Mesothelial cell of epicardium (in vitro differentiated cells): ENCODE measurements at regions not wholly inside any gene's neighbourhood (a gene's known extent, or its start where the extent isn't known, plus 50 kb on each side); places are given as distances from the start of the nearest gene placed in this dataset.

Source experiments
- DNase-seq, 2 experiments: peaks; one replicate each; pipeline ENCODE4 v3.0.0; 2021; ENCODE audit warnings: low spot score in 2 of 2; ENCODE audit not compliant: unreplicated experiment in 2 of 2
- H3K27ac Mint-ChIP-seq: 2 replicates; pipeline ENCODE4 v1.8.0; 2021; ENCODE audit warnings: mixed read lengths
- H3K27me3 Mint-ChIP-seq: 2 replicates; pipeline ENCODE4 v1.8.0; 2021; ENCODE audit warnings: low read depth, mixed read lengths
- H3K36me3 Mint-ChIP-seq: 2 replicates; pipeline ENCODE4 v1.8.0; 2021; ENCODE audit warnings: mixed read lengths
- H3K4me1 Mint-ChIP-seq: 2 replicates; pipeline ENCODE4 v1.8.0; 2021; ENCODE audit warnings: mixed read lengths
- H3K4me3 Mint-ChIP-seq: 2 replicates; pipeline ENCODE4 v1.8.0; 2021; ENCODE audit warnings: mild to moderate bottlenecking, moderate library complexity, mixed read lengths
- H3K9me3 Mint-ChIP-seq: 2 replicates; pipeline ENCODE4 v1.8.0; 2021; ENCODE audit warnings: mixed read lengths
- CTCF ChIP-seq: fragments of 200-600 bp; sonication (generic); IDR thresholded peaks from one replicate; pipeline ENCODE4 v1.5.0; 2021; ENCODE audit warnings: antibody characterized with exemption; ENCODE audit not compliant: unreplicated experiment

- Mint-ChIP-seq H3K4me1 (peaks cover 49% of the 10 kb centered on the region), H3K9me3 (no peaks in the 10 kb centered on the region), H3K27ac (no peak overlapping the region), H3K4me3 (no peak overlapping the region), H3K36me3 (no peaks in the 10 kb centered on the region), H3K27me3 (no peaks in the 10 kb centered on the region)
- DNase-seq, result no peak
- TF ChIP-seq CTCF, result no peak
Observed at GRCh38 chr5:67971971-67972821, 243.4 kb upstream of the PIK3R1 start.

GRCh38 chr5:67971223-67971830 is 244.2 kb upstream of the PIK3R1 start:
- no peak for TF ChIP-seq CTCF
- Mint-ChIP-seq H3K9me3 (no peaks in the 10 kb centered on the region), H3K27ac (no peak overlapping the region), H3K27me3 (no peaks in the 10 kb centered on the region), H3K36me3 (no peaks in the 10 kb centered on the region), H3K4me1 (peaks cover 40% of the 10 kb centered on the region), H3K4me3 (no peak overlapping the region)
- DNase-seq, result no peak

- DNase-seq, result no peak
- Mint-ChIP-seq H3K27ac (no peak overlapping the region), H3K4me1 (peaks cover 40% of the 10 kb centered on the region), H3K27me3 (no peaks in the 10 kb centered on the region), H3K9me3 (peaks cover 4% of the 10 kb centered on the region), H3K36me3 (no peaks in the 10 kb centered on the region), H3K4me3 (no peak overlapping the region)
- no peak for TF ChIP-seq CTCF
Observed at GRCh38 chr5:67969631-67970030, 245.9 kb upstream of the PIK3R1 start.

- Mint-ChIP-seq H3K27me3 (no peaks in the 10 kb centered on the region), H3K9me3 (peaks cover 4% of the 10 kb centered on the region), H3K4me3 (no peak overlapping the region), H3K36me3 (no peaks in the 10 kb centered on the region), H3K27ac (no peak overlapping the region), H3K4me1 (peaks cover 41% of the 10 kb centered on the region)
- TF ChIP-seq CTCF, result no peak
- no peak for DNase-seq
Observed at GRCh38 chr5:67969176-67969575, 246.4 kb upstream of the PIK3R1 start.

- no peak for TF ChIP-seq CTCF
- DNase-seq, result no peak
- Mint-ChIP-seq H3K27ac (no peak overlapping the region), H3K4me1 (peaks cover 28% of the 10 kb centered on the region), H3K4me3 (no peak overlapping the region), H3K9me3 (peaks cover 4% of the 10 kb centered on the region), H3K36me3 (no peaks in the 10 kb centered on the region), H3K27me3 (no peaks in the 10 kb centered on the region)
Observed at GRCh38 chr5:67966712-67967111, 248.8 kb upstream of the PIK3R1 start.
